ENCODE measurements at regions not wholly inside any gene's neighbourhood (a gene's known extent, or its start where the extent isn't known, plus 50 kb on each side); places are given as distances from the start of the nearest gene placed in this dataset.

DNA sequence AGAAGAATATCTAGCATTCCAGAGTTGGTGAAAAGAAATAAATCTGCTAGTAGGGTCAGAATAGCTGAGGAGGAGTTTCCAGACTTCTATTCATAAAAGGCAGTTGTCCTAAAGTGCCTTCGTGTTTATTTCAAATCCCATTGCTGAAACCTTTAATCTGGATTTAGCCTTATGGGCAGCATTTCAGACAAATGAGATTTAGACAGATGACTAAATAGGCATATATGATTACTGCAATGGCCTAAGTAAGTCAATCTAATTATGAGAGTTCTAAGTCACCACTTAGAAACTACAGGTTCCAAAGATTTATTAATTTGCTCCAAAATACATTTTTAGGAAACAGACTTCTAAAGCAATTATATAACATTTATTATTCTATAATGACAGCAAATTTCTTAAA lies 368.7 kb downstream of the LIG4 start:
- ChIA-PET CTCF (no interaction called here), POLR2A (no interaction called here)
- no peaks in the 10 kb centered on the region for H3K36me3 ChIP-seq (ENCODE audit: control insufficient read depth, insufficient read depth, low read length)
- H3K27me3 ChIP-seq (ENCODE audit: control insufficient read depth, insufficient read depth, low read length), result no peaks in the 10 kb centered on the region
- DNase-seq (ENCODE audit: low read depth), result no peak
- H3K4me3 ChIP-seq (ENCODE audit: low read depth, low read length), result no peak overlapping the region
- TF ChIP-seq, protein P1, sequence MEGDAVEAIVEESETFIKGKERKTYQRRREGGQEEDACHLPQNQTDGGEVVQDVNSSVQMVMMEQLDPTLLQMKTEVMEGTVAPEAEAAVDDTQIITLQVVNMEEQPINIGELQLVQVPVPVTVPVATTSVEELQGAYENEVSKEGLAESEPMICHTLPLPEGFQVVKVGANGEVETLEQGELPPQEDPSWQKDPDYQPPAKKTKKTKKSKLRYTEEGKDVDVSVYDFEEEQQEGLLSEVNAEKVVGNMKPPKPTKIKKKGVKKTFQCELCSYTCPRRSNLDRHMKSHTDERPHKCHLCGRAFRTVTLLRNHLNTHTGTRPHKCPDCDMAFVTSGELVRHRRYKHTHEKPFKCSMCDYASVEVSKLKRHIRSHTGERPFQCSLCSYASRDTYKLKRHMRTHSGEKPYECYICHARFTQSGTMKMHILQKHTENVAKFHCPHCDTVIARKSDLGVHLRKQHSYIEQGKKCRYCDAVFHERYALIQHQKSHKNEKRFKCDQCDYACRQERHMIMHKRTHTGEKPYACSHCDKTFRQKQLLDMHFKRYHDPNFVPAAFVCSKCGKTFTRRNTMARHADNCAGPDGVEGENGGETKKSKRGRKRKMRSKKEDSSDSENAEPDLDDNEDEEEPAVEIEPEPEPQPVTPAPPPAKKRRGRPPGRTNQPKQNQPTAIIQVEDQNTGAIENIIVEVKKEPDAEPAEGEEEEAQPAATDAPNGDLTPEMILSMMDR (IDR thresholded peaks at IDR 0.05; ENCODE audit: insufficient read depth, low read depth, low read length), result no peak

GRCh38 chr13:107845911-107846310 lies 369.4 kb downstream of the LIG4 start:
- no peaks in the 10 kb centered on the region for H3K27me3 ChIP-seq (ENCODE audit: control insufficient read depth, insufficient read depth, low read length)
- no peak overlapping the region for H3K4me3 ChIP-seq (ENCODE audit: low read depth, low read length)
- TF ChIP-seq, protein P1 (IDR thresholded peaks at IDR 0.05; ENCODE audit: insufficient read depth, low read depth, low read length), result no peak
- no peaks in the 10 kb centered on the region for H3K36me3 ChIP-seq (ENCODE audit: control insufficient read depth, insufficient read depth, low read length)
- ChIA-PET CTCF (no interaction called here), POLR2A (no interaction called here)
- no peak for DNase-seq (ENCODE audit: low read depth)

DNA sequence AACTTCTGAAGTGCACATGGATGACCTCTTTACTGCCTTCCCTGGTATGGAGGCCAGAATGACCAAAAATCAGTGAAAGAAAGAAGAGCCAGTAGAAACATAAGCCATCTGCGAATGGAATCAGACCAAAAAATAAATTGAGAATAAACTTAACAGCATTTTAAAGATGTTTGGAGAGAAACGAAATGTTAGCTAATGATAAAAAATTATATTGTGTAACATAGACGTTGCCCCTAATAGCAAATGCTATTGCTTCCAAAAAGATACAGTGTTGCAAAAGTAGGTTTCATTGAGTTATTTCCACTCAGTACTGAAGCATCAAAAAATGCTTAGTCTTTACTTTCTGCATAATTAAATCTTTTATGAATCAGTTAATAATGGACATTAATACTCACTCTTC lies 371.7 kb downstream of the LIG4 start:
- DNase-seq (ENCODE audit: low read depth), result no peak
- Histone ChIP-seq H3K36me3 (ENCODE audit: control insufficient read depth, insufficient read depth, low read length) (no peaks in the 10 kb centered on the region), H3K27me3 (ENCODE audit: control insufficient read depth, insufficient read depth, low read length) (no peaks in the 10 kb centered on the region), H3K4me3 (ENCODE audit: low read depth, low read length) (no peak overlapping the region)
- TF ChIP-seq, protein P1 (IDR thresholded peaks at IDR 0.05; ENCODE audit: insufficient read depth, low read depth, low read length), result no peak
- ChIA-PET CTCF (no interaction called here), POLR2A (no interaction called here)

- H3K27me3 ChIP-seq (ENCODE audit: control insufficient read depth, insufficient read depth, low read length), result no peaks in the 10 kb centered on the region
- ChIA-PET CTCF (no interaction called here), POLR2A (no interaction called here)
- no peaks in the 10 kb centered on the region for H3K36me3 ChIP-seq (ENCODE audit: control insufficient read depth, insufficient read depth, low read length)
- no peak overlapping the region for H3K4me3 ChIP-seq (ENCODE audit: low read depth, low read length)
- DNase-seq (ENCODE audit: low read depth), result no peak
- TF ChIP-seq, protein P1 (IDR thresholded peaks at IDR 0.05; ENCODE audit: insufficient read depth, low read depth, low read length), result no peak
Observed at GRCh38 chr13:107843281-107843680, 372.1 kb downstream of the LIG4 start.

- Histone ChIP-seq H3K27me3 (ENCODE audit: control insufficient read depth, insufficient read depth, low read length) (no peaks in the 10 kb centered on the region), H3K36me3 (ENCODE audit: control insufficient read depth, insufficient read depth, low read length) (no peaks in the 10 kb centered on the region), H3K4me3 (ENCODE audit: low read depth, low read length) (no peak overlapping the region)
- CTCF ChIA-PET, result no interaction called here
- TF ChIP-seq, protein P1 (IDR thresholded peaks at IDR 0.05; ENCODE audit: insufficient read depth, low read depth, low read length), result no peak
- no peak for DNase-seq (ENCODE audit: low read depth)
- POLR2A ChIA-PET, result no interaction called here
Observed at GRCh38 chr13:107842562-107843180, 372.7 kb downstream of the LIG4 start.

Data from BJ (cell line).